GM23338 (cell line): ENCODE measurements at regions not wholly inside any gene's neighbourhood (a gene's known extent, or its start where the extent isn't known, plus 50 kb on each side); places are given as distances from the start of the nearest gene placed in this dataset.

ENCODE experiments used
- ATAC-seq: fragments of 200-7000 bp; cut with Tn5 transposase; 3 replicates; pipeline ENCODE4 v1.9.1; 2020
- DNase-seq: peaks from one replicate; pipeline ENCODE4 v3.0.0-alpha.2; 2015; ENCODE audit warnings: low spot score
- H2AFZ ChIP-seq: fragments of 200-600 bp; sonication (generic); 2 replicates; pipeline ENCODE4 v1.8.0; 2016; ENCODE audit warnings: antibody characterized with exemption, mild to moderate bottlenecking, moderate library complexity
- H3F3A ChIP-seq: fragments of 200-600 bp; sonication (generic); replicated peaks from 2 replicates; pipeline ENCODE4 v1.8.0; 2017; ENCODE audit warnings: antibody characterized with exemption, mixed run types, low read depth
- H3K27ac ChIP-seq: fragments of 200-600 bp; sonication (generic); 2 replicates; pipeline ENCODE4 v1.6.1; 2016; ENCODE audit warnings: low read depth
- H3K27me3 ChIP-seq: fragments of 200-600 bp; sonication (generic); 2 replicates; pipeline ENCODE4 v1.8.0; 2016; ENCODE audit warnings: mild to moderate bottlenecking, mixed run types, moderate library complexity; ENCODE audit not compliant: insufficient read depth
- H3K36me3 ChIP-seq: fragments of 200-600 bp; sonication (generic); 2 replicates; pipeline ENCODE4 v1.8.0; 2016; ENCODE audit warnings: mild to moderate bottlenecking; ENCODE audit not compliant: insufficient read depth
- H3K4me1 ChIP-seq: fragments of 200-600 bp; sonication (generic); 2 replicates; pipeline ENCODE4 v1.8.0; 2016; ENCODE audit warnings: mild to moderate bottlenecking, moderate library complexity; ENCODE audit not compliant: insufficient read depth
- H3K4me2 ChIP-seq: fragments of 200-600 bp; sonication (generic); 2 replicates; pipeline ENCODE4 v1.7.1; 2017; ENCODE audit warnings: mixed run types
- H3K4me3 ChIP-seq: fragments of 200-600 bp; sonication (generic); 2 replicates; pipeline ENCODE4 v1.6.1; 2016; ENCODE audit warnings: mixed run types
- H3K79me2 ChIP-seq: fragments of 200-600 bp; sonication (generic); replicated peaks from 2 replicates; pipeline ENCODE4 v1.8.0; 2017; ENCODE audit warnings: mild to moderate bottlenecking; ENCODE audit not compliant: insufficient read depth
- H3K9me2 ChIP-seq: fragments of 200-600 bp; sonication (generic); 2 replicates; pipeline ENCODE4 v1.8.0; 2017; ENCODE audit not compliant: insufficient read depth
- H4K20me1 ChIP-seq: fragments of 200-600 bp; sonication (generic); replicated peaks from 2 replicates; pipeline ENCODE4 v1.8.0; 2017; ENCODE audit warnings: mild to moderate bottlenecking; ENCODE audit not compliant: insufficient read depth
- H3K27ac Mint-ChIP-seq: 2 replicates; pipeline ENCODE4 v1.8.0; 2020; ENCODE audit warnings: inconsistent platforms, mild to moderate bottlenecking, moderate library complexity, mixed read lengths
- H3K27me3 Mint-ChIP-seq: 3 replicates; pipeline ENCODE4 v1.8.0; 2022; ENCODE audit warnings: low read depth, mild to moderate bottlenecking, moderate library complexity, mixed read lengths, inconsistent platforms; ENCODE audit not compliant: insufficient read depth, poor library complexity
- H3K36me3 Mint-ChIP-seq: 3 replicates; pipeline ENCODE4 v1.8.0; 2021; ENCODE audit warnings: low read depth, mild to moderate bottlenecking, inconsistent platforms, moderate library complexity, mixed read lengths
- H3K4me1 Mint-ChIP-seq: 3 replicates; pipeline ENCODE4 v1.8.0; 2020; ENCODE audit warnings: mild to moderate bottlenecking, inconsistent platforms, mixed read lengths
- H3K4me3 Mint-ChIP-seq: 3 replicates; pipeline ENCODE4 v1.8.0; 2021; ENCODE audit warnings: moderate library complexity, mild to moderate bottlenecking, inconsistent platforms, mixed read lengths
- H3K9me3 Mint-ChIP-seq: 3 replicates; pipeline ENCODE4 v1.8.0; 2020; ENCODE audit warnings: moderate library complexity, mild to moderate bottlenecking, inconsistent platforms, mixed read lengths
- CREB1 ChIP-seq: fragments of 250-450 bp; sonication (Bioruptor Pico); IDR thresholded peaks from 2 replicates; pipeline ENCODE4 v1.5.0; 2020; ENCODE audit warnings: low read depth, mild to moderate bottlenecking, moderate library complexity
- CTCF ChIP-seq, 2 experiments: fragments of 200-600 bp in 1 of 2; sonication (generic) in 1 of 2; conservative IDR thresholded peaks; 2 replicates each; pipeline versions ENCODE4 v1.5.1 to v1.6.1; 2016 to 2017; ENCODE audit warnings: antibody characterized with exemption in 2 of 2, low read depth in 2 of 2, mild to moderate bottlenecking in 2 of 2, moderate library complexity in 1 of 2
- ETS1 ChIP-seq: IDR thresholded peaks from 2 replicates; pipeline ENCODE4 v1.6.1; 2016; ENCODE audit warnings: antibody characterized with exemption
- EZH2 ChIP-seq: fragments of 200-600 bp; sonication (generic); IDR thresholded peaks from one replicate; pipeline ENCODE4 v1.8.0; 2017; ENCODE audit warnings: antibody characterized with exemption, mild to moderate bottlenecking, low read depth; ENCODE audit not compliant: unreplicated experiment
- EZH2phosphoT487 ChIP-seq: fragments of 200-600 bp; sonication (generic); IDR thresholded peaks from one replicate; pipeline ENCODE4 v1.8.1; 2018; ENCODE audit warnings: antibody characterized with exemption; ENCODE audit not compliant: unreplicated experiment
- JUNB ChIP-seq: IDR thresholded peaks from one replicate; pipeline ENCODE4 v1.6.1; 2016; ENCODE audit warnings: antibody characterized with exemption; ENCODE audit not compliant: unreplicated experiment
- NANOG ChIP-seq: IDR thresholded peaks from 2 replicates; pipeline ENCODE4 v1.6.1; 2016; ENCODE audit warnings: antibody characterized with exemption, borderline replicate concordance
- POLR2AphosphoS5 ChIP-seq: IDR thresholded peaks from 2 replicates; pipeline ENCODE4 v1.6.1; 2016; ENCODE audit warnings: antibody characterized with exemption, low read depth
- REST ChIP-seq: IDR thresholded peaks from one replicate; pipeline ENCODE4 v1.6.1; 2018; ENCODE audit warnings: antibody characterized with exemption; ENCODE audit not compliant: unreplicated experiment
- STAT1 ChIP-seq: IDR thresholded peaks from one replicate; pipeline ENCODE4 v1.6.1; 2016; ENCODE audit warnings: antibody characterized with exemption; ENCODE audit not compliant: unreplicated experiment
- ZNF114 ChIP-seq: fragments of 250-450 bp; sonication (Bioruptor Pico); IDR thresholded peaks from 2 replicates; pipeline ENCODE4 v1.5.0; 2020; ENCODE audit warnings: mild to moderate bottlenecking, moderate library complexity
- ZNF331 ChIP-seq: fragments of 250-450 bp; sonication (Bioruptor Pico); IDR thresholded peaks from 2 replicates; pipeline ENCODE4 v1.5.0; 2020; ENCODE audit warnings: low read depth, mild to moderate bottlenecking, moderate library complexity

- no peaks in the 10 kb centered on the region for H3K27me3 ChIP-seq
- Mint-ChIP-seq H3K4me3 (no peak overlapping the region), H3K4me1 (peaks cover 27% of the 10 kb centered on the region), H3K36me3 (no peaks in the 10 kb centered on the region), H3K9me3 (no peaks in the 10 kb centered on the region), H3K27me3 (peaks cover 13% of the 10 kb centered on the region), H3K27ac (no peak overlapping the region)
- TF ChIP-seq CTCF (conservative IDR thresholded peaks at IDR 0.05; ENCODE audit: low read depth in 2 of 2) (no peak), JUNB (no peak)
- DNase-seq (no peak), ATAC-seq (no peak)
- peaks cover 13% of the 10 kb centered on the region; the same call in 1 of the 2 replicates for H3K4me1 ChIP-seq
- H3K79me2 ChIP-seq, result no peaks in the 10 kb centered on the region
- H2AFZ ChIP-seq, result no peak overlapping the region
- no peak overlapping the region for H3K4me2 ChIP-seq
- H3K36me3 ChIP-seq, result no peaks in the 10 kb centered on the region
- H3K9me2 ChIP-seq, result no peaks in the 10 kb centered on the region
- H4K20me1 ChIP-seq, result no peaks in the 10 kb centered on the region
- H3K4me3 ChIP-seq, result no peak overlapping the region
- no peak overlapping the region for H3K27ac ChIP-seq
- no peaks in the 10 kb centered on the region for H3F3A ChIP-seq
Measured at GRCh38 chr2:20143263-20143662, 81.7 kb downstream of the SDC1 start.

DNA sequence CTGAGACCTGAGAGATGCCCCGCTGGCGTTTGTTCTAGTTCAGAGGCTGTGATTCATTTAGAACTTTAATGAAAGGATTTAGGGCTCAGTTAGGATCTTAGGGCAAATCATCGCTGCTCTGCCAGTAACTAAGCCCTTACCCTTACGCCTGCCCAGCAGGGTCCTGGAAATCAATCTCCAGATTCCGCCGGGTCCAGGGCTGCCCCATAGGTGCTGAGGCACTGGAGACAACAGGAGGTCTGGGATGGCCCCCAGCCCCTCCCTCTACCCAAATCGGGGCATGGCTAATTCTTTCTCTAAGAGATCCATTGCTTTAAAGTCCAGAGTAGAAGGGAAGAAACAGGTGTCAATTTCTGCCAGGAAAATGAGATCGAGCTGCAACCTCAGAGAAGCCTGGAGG is 83.1 kb downstream of the SDC1 start:
- Mint-ChIP-seq H3K27me3 (peaks cover 15% of the 10 kb centered on the region), H3K9me3 (no peaks in the 10 kb centered on the region), H3K36me3 (no peaks in the 10 kb centered on the region), H3K4me3 (no peak overlapping the region), H3K4me1 (peaks cover 33% of the 10 kb centered on the region), H3K27ac (no peak overlapping the region)
- Histone ChIP-seq H3K27ac (no peak overlapping the region), H3K27me3 (no peaks in the 10 kb centered on the region), H3K9me2 (no peaks in the 10 kb centered on the region), H3K36me3 (no peaks in the 10 kb centered on the region), H4K20me1 (no peaks in the 10 kb centered on the region), H3K4me2 (no peak overlapping the region), H3K4me1 (peaks cover 13% of the 10 kb centered on the region; the same call in 1 of the 2 replicates), H2AFZ (no peak overlapping the region), H3K79me2 (no peaks in the 10 kb centered on the region), H3F3A (no peaks in the 10 kb centered on the region), H3K4me3 (no peak overlapping the region)
- ATAC-seq, result no peak
- DNase-seq, result no peak
- TF ChIP-seq STAT1 (no peak), EZH2phosphoT487 (no peak), CREB1 (CRISPR knock-in tag) (no peak), ETS1 (no peak), POLR2AphosphoS5 (no peak), NANOG (no peak), ZNF331 (no peak), REST (no peak), EZH2 (no peak), JUNB (no peak), ZNF114 (CRISPR knock-in tag) (no peak)
